NCI-H1092 treated with DMSO at 0.1 percent for 48 hours (cell line): ENCODE measurements at regions not wholly inside any gene's neighbourhood (a gene's known extent, or its start where the extent isn't known, plus 50 kb on each side); places are given as distances from the start of the nearest gene placed in this dataset.

Experiments
- DNase-seq: peaks from one replicate; lab custom pipeline; 2025; lab: John Stamatoyannopoulos, UW

- DNase-seq: no peak
Measured at GRCh38 chr5:116695681-116696080, 121.1 kb upstream of the SEMA6A start.

GRCh38 chr5:116686438-116686837, 111.8 kb upstream of the SEMA6A start:
- no peak for DNase-seq

GRCh38 chr5:116685931-116686330, 111.3 kb upstream of the SEMA6A start:
- DNase-seq: no peak

GRCh38 chr5:116685069-116685468, 110.4 kb upstream of the SEMA6A start:
- DNase-seq: no peak

- DNase-seq: no peak
Measured at GRCh38 chr5:116681334-116682013, 106.9 kb upstream of the SEMA6A start.

GRCh38 chr5:116675626-116675910, 100.9 kb upstream of the SEMA6A start:
- DNase-seq: no peak

- DNase-seq: no peak
Measured at GRCh38 chr5:116674881-116675625, 100.4 kb upstream of the SEMA6A start.

GRCh38 chr5:116673453-116673852, 98.8 kb upstream of the SEMA6A start:
- DNase-seq: no peak

GRCh38 chr5:116672203-116672602, 97.6 kb upstream of the SEMA6A start:
- no peak for DNase-seq

GRCh38 chr5:116671211-116671736, 96.7 kb upstream of the SEMA6A start:
- DNase-seq: no peak

- no peak for DNase-seq
Measured at GRCh38 chr5:116669261-116670031, 94.8 kb upstream of the SEMA6A start.

- DNase-seq: no peak
Measured at GRCh38 chr5:116668390-116668789, 93.8 kb upstream of the SEMA6A start.

- no peak for DNase-seq
Measured at GRCh38 chr5:116666901-116667300, 92.3 kb upstream of the SEMA6A start.

- DNase-seq: no peak
Measured at GRCh38 chr5:116664988-116665387, 90.4 kb upstream of the SEMA6A start.

GRCh38 chr5:116663081-116663480, 88.5 kb upstream of the SEMA6A start:
- no peak for DNase-seq

GRCh38 chr5:116661419-116661818, 86.8 kb upstream of the SEMA6A start:
- DNase-seq: no peak

GRCh38 chr5:116660929-116661328, 86.3 kb upstream of the SEMA6A start:
- no peak for DNase-seq

- no peak for DNase-seq
Measured at GRCh38 chr5:116658830-116659229, 84.2 kb upstream of the SEMA6A start.

GRCh38 chr5:116658141-116658540, 83.5 kb upstream of the SEMA6A start:
- no peak for DNase-seq

- no peak for DNase-seq
Measured at GRCh38 chr5:116655431-116655830, 80.8 kb upstream of the SEMA6A start.

- no peak for DNase-seq
Measured at GRCh38 chr5:116654925-116655324, 80.3 kb upstream of the SEMA6A start.

GRCh38 chr5:116652903-116653302, 78.3 kb upstream of the SEMA6A start:
- DNase-seq: no peak

GRCh38 chr5:116652196-116652729, 77.6 kb upstream of the SEMA6A start:
- DNase-seq: no peak
